ENCODE measurements at regions not wholly inside any gene's neighbourhood (a gene's known extent, or its start where the extent isn't known, plus 50 kb on each side); places are given as distances from the start of the nearest gene placed in this dataset.

DNA sequence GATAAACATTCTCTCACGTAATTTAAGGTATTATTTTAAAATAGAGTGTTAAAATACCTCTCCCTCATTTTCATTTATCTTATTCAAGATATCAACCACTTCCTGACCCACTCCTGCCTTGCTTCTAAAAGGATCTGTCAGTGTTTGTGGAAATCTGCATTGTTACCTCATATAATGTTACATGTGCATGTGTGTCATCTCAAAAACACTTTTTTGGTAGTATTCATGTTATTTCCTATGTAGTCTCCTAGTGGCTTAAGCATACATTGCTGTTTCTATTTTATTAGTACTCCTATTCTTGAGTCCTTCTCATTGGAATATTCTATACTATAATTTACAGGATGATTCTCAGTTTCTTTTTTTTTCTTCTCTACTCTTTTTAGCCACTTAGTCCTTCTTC, 1360.7 kb upstream of the CELF2 start:
- in situ Hi-C loops (cut with MboI; ENCODE audit: low pct_unique_long_range_greater_than_20kb, low sequenced_read_pairs, unreplicated experiment) = no loop called here
- no peak for DNase-seq (ENCODE audit: low spot score)
- TF ChIP-seq, protein P1, sequence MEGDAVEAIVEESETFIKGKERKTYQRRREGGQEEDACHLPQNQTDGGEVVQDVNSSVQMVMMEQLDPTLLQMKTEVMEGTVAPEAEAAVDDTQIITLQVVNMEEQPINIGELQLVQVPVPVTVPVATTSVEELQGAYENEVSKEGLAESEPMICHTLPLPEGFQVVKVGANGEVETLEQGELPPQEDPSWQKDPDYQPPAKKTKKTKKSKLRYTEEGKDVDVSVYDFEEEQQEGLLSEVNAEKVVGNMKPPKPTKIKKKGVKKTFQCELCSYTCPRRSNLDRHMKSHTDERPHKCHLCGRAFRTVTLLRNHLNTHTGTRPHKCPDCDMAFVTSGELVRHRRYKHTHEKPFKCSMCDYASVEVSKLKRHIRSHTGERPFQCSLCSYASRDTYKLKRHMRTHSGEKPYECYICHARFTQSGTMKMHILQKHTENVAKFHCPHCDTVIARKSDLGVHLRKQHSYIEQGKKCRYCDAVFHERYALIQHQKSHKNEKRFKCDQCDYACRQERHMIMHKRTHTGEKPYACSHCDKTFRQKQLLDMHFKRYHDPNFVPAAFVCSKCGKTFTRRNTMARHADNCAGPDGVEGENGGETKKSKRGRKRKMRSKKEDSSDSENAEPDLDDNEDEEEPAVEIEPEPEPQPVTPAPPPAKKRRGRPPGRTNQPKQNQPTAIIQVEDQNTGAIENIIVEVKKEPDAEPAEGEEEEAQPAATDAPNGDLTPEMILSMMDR (IDR thresholded peaks at IDR 0.05; ENCODE audit: extremely low read depth, insufficient read depth, missing control alignments) = no peak

DNA sequence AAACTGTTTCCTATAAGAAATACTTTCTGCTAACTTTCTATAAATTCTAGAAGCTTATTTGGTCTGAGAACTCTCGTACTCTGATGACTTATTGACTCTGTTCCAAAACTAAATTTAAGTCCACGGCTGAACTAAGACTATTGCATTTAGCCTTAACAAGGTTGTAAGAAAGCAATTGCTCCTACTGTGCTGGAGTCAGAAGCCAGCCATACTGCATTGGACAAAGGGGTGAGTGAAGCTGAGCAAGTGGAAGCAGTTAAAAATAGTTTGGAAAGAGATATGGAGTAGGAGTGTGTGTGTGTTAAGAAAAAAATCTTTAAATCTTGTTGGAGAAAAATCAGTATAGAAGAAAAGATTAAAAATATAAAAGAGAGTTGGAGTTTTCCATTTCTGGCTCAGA, 1360.1 kb upstream of the CELF2 start:
- TF ChIP-seq, protein P1 (IDR thresholded peaks at IDR 0.05; ENCODE audit: extremely low read depth, insufficient read depth, missing control alignments) = no peak
- in situ Hi-C loops (cut with MboI; ENCODE audit: low pct_unique_long_range_greater_than_20kb, low sequenced_read_pairs, unreplicated experiment) = no loop called here
- DNase-seq (ENCODE audit: low spot score) = no peak

DNA sequence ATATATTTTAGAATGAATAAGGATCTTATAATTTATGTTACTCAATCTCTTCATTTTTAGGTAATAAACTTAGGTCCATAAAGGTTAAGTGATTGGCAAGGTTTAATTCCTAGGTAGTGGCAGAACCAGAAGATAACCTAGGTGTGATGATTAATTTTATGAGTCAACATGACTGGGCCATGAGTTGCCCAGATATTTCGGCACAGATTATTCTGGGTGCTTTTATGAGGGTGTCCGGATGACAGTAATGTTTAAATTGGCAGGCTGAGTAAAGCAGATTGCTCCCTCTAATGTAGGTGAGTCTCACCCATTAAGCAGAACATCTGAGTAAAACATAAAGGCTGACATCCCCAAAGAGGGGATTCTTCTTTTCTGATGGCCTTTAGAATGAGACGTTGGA, 1349.3 kb upstream of the CELF2 start:
- in situ Hi-C loops (cut with MboI; ENCODE audit: low pct_unique_long_range_greater_than_20kb, low sequenced_read_pairs, unreplicated experiment) = no loop called here
- TF ChIP-seq, protein P1 (IDR thresholded peaks at IDR 0.05; ENCODE audit: extremely low read depth, insufficient read depth, missing control alignments) = no peak
- DNase-seq (ENCODE audit: low spot score) = no peak

DNA sequence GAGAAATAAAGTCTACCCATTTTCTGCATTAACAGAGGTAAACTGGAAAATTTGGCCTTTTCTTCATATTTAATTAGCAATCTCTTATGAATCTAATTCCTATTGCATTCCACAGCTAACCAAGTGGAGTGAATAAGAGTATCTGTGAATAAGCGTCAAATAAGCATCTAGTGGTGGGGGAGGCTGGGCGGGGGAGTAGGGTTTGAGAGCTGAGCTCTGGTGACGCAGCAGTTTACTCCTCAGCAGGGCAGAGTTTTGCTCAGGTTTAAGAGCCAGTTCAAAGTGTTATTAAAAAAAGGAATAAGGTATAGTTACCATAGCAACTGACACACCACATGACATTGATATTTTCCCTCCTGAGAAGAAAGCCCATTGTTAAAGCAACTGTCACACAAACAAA, 1346.8 kb upstream of the CELF2 start:
- TF ChIP-seq, protein P1 (IDR thresholded peaks at IDR 0.05; ENCODE audit: extremely low read depth, insufficient read depth, missing control alignments) = no peak
- in situ Hi-C loops (cut with MboI; ENCODE audit: low pct_unique_long_range_greater_than_20kb, low sequenced_read_pairs, unreplicated experiment) = no loop called here
- no peak for DNase-seq (ENCODE audit: low spot score)

DNA sequence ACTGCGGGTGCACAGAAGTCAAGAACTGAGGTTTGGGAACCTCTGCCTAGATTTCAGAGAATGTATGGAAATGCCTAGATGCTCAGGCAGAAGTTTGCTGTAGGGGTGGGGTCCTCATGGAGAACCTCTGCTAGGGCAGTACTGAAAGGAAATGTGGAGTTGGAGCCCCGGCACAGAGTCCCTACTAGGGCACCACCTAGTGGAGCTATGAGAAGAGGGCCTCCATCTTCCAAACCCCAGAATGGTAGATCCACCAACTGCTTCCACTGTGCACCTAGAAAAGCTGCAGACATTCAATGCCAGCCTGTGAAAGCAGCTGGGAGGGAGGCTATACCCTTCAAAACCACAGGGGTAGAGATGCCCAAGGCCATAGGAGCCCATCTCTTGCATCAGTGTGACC, 1336.0 kb upstream of the CELF2 start:
- TF ChIP-seq, protein P1 (IDR thresholded peaks at IDR 0.05; ENCODE audit: extremely low read depth, insufficient read depth, missing control alignments) = peak; percentile 37
- DNase-seq (ENCODE audit: low spot score) = no peak
- in situ Hi-C loops (cut with MboI; ENCODE audit: low pct_unique_long_range_greater_than_20kb, low sequenced_read_pairs, unreplicated experiment) = no loop called here

DNA sequence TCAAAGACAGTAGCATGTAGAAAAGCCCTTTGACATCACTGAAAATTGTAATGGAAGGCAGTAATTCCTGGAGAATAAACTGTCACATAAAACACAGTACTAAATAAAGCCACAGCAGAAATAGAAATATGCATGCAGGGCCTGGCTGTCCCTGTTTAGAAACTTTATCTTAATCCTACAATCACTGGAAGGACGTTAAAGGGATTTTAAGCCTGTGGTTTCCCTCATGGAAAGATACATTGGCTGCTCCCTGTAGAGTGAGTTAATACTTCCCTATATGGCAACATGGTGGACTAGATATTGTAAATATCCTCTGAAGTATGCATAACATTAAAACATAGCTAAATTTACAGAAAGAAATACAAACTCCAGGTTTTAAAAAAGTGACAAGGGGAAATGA, 1334.9 kb upstream of the CELF2 start:
- TF ChIP-seq, protein P1 (IDR thresholded peaks at IDR 0.05; ENCODE audit: extremely low read depth, insufficient read depth, missing control alignments) = no peak
- in situ Hi-C loops (cut with MboI; ENCODE audit: low pct_unique_long_range_greater_than_20kb, low sequenced_read_pairs, unreplicated experiment) = no loop called here
- DNase-seq (ENCODE audit: low spot score) = no peak

DNA sequence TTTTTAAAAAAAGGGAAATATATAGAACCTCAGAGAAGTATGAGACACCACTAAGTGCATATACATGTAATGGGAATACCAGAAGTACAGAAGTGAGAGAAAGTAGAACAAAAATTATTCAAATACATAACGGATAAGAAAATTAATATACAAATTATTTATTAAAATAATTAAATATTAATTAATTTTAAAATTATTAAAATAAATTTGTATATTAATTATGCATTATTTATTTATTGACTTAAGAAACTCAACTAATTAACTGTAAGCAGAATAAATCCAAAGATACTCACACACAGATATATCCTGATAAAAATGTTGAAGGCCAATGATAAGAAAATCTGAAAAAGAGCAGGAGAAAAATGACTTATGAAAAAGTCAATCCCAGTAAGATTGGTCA, 1333.5 kb upstream of the CELF2 start:
- TF ChIP-seq, protein P1 (IDR thresholded peaks at IDR 0.05; ENCODE audit: extremely low read depth, insufficient read depth, missing control alignments) = no peak
- in situ Hi-C loops (cut with MboI; ENCODE audit: low pct_unique_long_range_greater_than_20kb, low sequenced_read_pairs, unreplicated experiment) = no loop called here

More for the DNA sequence above, 1333.5 kb upstream of the CELF2 start:
- no peak for DNase-seq (ENCODE audit: low spot score)

All from GM13977 (cell line).